Heart left ventricle (tissue), 16 donors: ENCODE measurements at regions not wholly inside any gene's neighbourhood (a gene's known extent, or its start where the extent isn't known, plus 50 kb on each side); places are given as distances from the start of the nearest gene placed in this dataset.

Experiments
- ATAC-seq, 4 donors: fragments of 200-7000 bp; cut with Tn5 transposase; one replicate each; pipeline ENCODE4 v1.9.1; 2020 to 2022; ENCODE audit warnings: moderate library complexity in 4 of 4, mild to moderate bottlenecking in 3 of 4, moderate number of reproducible peaks in 1 of 4
- DNase-seq, 5 donors: peaks; one replicate each; pipeline ENCODE4 v3.0.0-alpha.2; 2020
- H3K27ac ChIP-seq, 12 donors: fragments of 200-600 bp; sonication (generic) in 4 of 12; one replicate each; pipeline versions ENCODE4 v1.5.0 to v1.8.0; 2016 to 2022; ENCODE audit warnings: mild to moderate bottlenecking in 2 of 12
- H3K27me3 ChIP-seq, 9 donors: fragments of 200-600 bp; sonication (generic) in 2 of 9; one replicate each; pipeline versions ENCODE4 v1.5.1 to v1.8.0; 2016 to 2022; ENCODE audit warnings: mild to moderate bottlenecking in 3 of 9
- H3K36me3 ChIP-seq, 9 donors: fragments of 200-600 bp; sonication (generic) in 2 of 9; one replicate each; pipeline versions ENCODE4 v1.5.0 to v1.8.0; 2018 to 2022; ENCODE audit warnings: mild to moderate bottlenecking in 2 of 9
- H3K4me1 ChIP-seq, 12 donors: fragments of 200-600 bp; sonication (generic) in 4 of 12; one replicate each; pipeline versions ENCODE4 v1.5.0 to v1.8.0; 2016 to 2022; ENCODE audit warnings: mild to moderate bottlenecking in 3 of 12
- H3K4me3 ChIP-seq, 12 donors: fragments of 200-600 bp; sonication (generic) in 4 of 12; one replicate each; pipeline versions ENCODE4 v1.5.0 to v1.8.0; 2017 to 2022; ENCODE audit warnings: mild to moderate bottlenecking in 9 of 12, moderate library complexity in 4 of 12
- H3K9me3 ChIP-seq, 12 donors: fragments of 200-600 bp; sonication (generic) in 4 of 12; one replicate each; pipeline versions ENCODE4 v1.5.0 to v1.8.0; 2016 to 2022; ENCODE audit warnings: mild to moderate bottlenecking in 1 of 12
- CTCF ChIP-seq, 12 donors: fragments of 200-600 bp; sonication (generic) in 4 of 12; IDR thresholded peaks; one replicate each; pipeline versions ENCODE4 v1.5.0 to v1.8.0; 2018 to 2022; ENCODE audit warnings: antibody characterized with exemption in 12 of 12, mild to moderate bottlenecking in 5 of 12
- POLR2A ChIP-seq, 2 donors: fragments of 450-650 bp; IDR thresholded peaks; one replicate each; pipeline ENCODE4 v1.6.1; 2017; ENCODE audit warnings: antibody characterized with exemption in 2 of 2, mild to moderate bottlenecking in 2 of 2, moderate library complexity in 2 of 2
- WGBS, 4 donors: extraction: QIAGEN DNeasy Blood & Tissue Kit in 2 of 4; methylation state at CpG; one replicate each; pipeline versions ENCODE4 v1.1.5 to v1.1.7; 2013 to 2018; 5-methylcytosine and 5-hydroxymethylcytosine counted together
- intact Hi-C, 10 donors: fragments of 100-400 bp; cut with DNase I; formaldehyde crosslinking; loops; one replicate each; pipeline versions ENCODE4 v1.11.1 to v1.14.2; 2022
- donor health status: ischemic (EF 13 %, LVEDD 7.1; RV severe dilation, severe dysfunction).
- donor health status: healthy with polysubstance abuse.
- donor health status: DM: no; HTN: yes; CAD: no.
- donor health status: DM: no; HTN: no; CAD: no.
- donor health status: ischemic (EF 25% LVEDD 6.9; RV normal size, moderate dysfunction).
- donor health status: ischemic (EF 25% LVEDD 5.7; RV mildly dilated, moderate dysfunction).
- donor health status: healthy.
- donor health status: DM: yes; HTN: yes; CAD: no.
- donor health status: ischemic (EF 35%, LVEDD 5.7; RV mildly dilated, moderate dysfunction).
- donor health status: nonischemic (EF 11% LVEDD 7.7; RV severe dilation, severe dysfunction).
- donor health status: DM: yes; HTN: yes; CAD: no.
- donor health status: PGD.
- donor health status: ischemic (EF 29% LVEDD 5.4; RV normal size, mild dysfunction).
- donor health status: nonischemic (EF 23%, LVEDD 6.1; RV moderate dilation, normal function).

DNA sequence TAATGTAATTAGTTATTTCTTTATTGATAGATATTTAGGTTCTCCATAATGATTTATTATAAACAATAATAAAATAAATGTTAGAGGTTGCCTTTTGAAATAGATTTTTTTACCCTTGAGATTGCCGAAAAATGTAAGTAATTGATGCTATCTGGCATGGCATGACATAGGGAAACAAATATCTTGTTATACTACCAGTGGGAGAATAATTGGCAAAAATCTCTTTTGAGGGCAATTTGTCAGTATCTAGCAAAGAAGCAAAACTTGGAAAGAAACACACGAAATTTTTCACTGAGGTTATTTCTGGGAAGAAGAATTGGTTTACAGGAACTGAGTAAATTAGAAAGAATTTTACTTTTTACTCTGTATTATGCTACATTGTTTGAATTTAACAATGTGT lies 547.2 kb upstream of the SETBP1 start:
- H3K4me3 ChIP-seq, result no peak overlapping the region
- DNase-seq (no peak), ATAC-seq (no peak)
- TF ChIP-seq CTCF (IDR thresholded peaks at IDR 0.05), result no peak
- no peak for TF ChIP-seq POLR2A (IDR thresholded peaks at IDR 0.05)
- WGBS, 4 donors, result 63 to 74% (median 66%) methylated on average over 2 of the region's 2 CpGs
- H3K27me3 ChIP-seq, result no peaks in the 10 kb centered on the region
- no peaks in the 10 kb centered on the region for H3K4me1 ChIP-seq
- H3K36me3 ChIP-seq, result no peaks in the 10 kb centered on the region
- H3K27ac ChIP-seq, result no peak overlapping the region
- intact Hi-C loops, result loop anchor here in 6 of 10 donors (5.0 to 10.0 kb wide), 6 partner anchors 191 to 1251 kb away; no protein-coding TSS in a partner anchor
- H3K9me3 ChIP-seq, result no peaks in the 10 kb centered on the region

GRCh38 chr18:44134447-44134846 lies 546.2 kb upstream of the SETBP1 start:
- Histone ChIP-seq H3K27ac (no peak overlapping the region), H3K4me1 (no peaks in the 10 kb centered on the region), H3K27me3 (no peaks in the 10 kb centered on the region), H3K4me3 (no peak overlapping the region), H3K36me3 (no peaks in the 10 kb centered on the region), H3K9me3 (no peaks in the 10 kb centered on the region)
- DNase-seq, result no peak
- WGBS, 4 donors, result 65 to 73% (median 69%) methylated on average over 4 of the region's 4 CpGs
- ATAC-seq, result no peak
- intact Hi-C loops, result loop anchor here in 6 of 10 donors (5.0 to 10.0 kb wide), 6 partner anchors 190 to 1250 kb away; no protein-coding TSS in a partner anchor
- no peak for TF ChIP-seq POLR2A (IDR thresholded peaks at IDR 0.05)
- TF ChIP-seq CTCF (IDR thresholded peaks at IDR 0.05), result no peak

DNA sequence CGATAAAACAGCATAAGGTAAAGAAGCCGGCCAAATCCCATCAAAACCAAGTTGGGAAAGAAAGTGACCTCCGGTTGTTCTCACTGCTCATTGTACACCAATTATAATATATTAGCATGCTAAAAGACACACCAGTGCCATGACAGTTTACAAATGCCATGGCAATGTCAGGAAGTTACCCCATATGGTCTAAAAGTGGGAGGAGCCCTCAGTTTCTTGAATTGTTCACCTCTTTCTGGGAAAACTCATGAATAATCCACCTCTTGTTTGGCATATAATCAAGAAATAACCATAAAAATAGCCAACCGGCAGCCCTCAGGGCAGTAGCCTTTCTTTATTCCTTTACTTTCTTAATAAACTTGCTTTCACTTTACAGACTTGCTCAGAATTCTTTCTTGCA lies 544.9 kb upstream of the SETBP1 start:
- Histone ChIP-seq H3K27ac (no peak overlapping the region), H3K4me3 (no peak overlapping the region), H3K27me3 (no peaks in the 10 kb centered on the region), H3K4me1 (no peaks in the 10 kb centered on the region), H3K9me3 (no peaks in the 10 kb centered on the region), H3K36me3 (no peaks in the 10 kb centered on the region)
- no peak for TF ChIP-seq CTCF (IDR thresholded peaks at IDR 0.05)
- TF ChIP-seq POLR2A (IDR thresholded peaks at IDR 0.05), result no peak
- DNase-seq (no peak), ATAC-seq (no peak)
- 96 to 98% (median 97%) methylated on average over 4 of the region's 4 CpGs for WGBS, 4 donors
- intact Hi-C loops, result loop anchor here in 4 of 10 donors (10.0 kb wide), 3 partner anchors 189 to 1249 kb away; no protein-coding TSS in a partner anchor

DNA sequence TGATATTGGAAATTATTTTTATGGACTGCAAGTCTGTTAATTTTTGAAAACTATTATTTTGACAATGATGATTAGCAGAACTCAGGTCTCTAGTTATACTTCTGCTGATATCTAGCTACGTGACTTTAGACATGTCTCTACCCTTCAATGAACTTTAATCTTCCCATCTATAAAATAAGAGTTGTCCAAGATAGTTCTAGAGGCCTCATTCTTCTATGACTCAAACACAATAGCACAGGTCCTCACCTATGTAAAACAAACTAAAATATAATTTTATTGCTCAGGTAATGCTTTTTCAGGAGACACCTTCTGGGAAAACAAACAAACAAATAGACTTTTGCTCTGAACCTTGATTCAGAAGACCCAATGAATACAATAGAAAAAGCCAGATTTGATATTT lies 544.4 kb upstream of the SETBP1 start:
- no peak overlapping the region for H3K4me3 ChIP-seq
- H3K4me1 ChIP-seq, result no peaks in the 10 kb centered on the region
- H3K27ac ChIP-seq, result no peak overlapping the region
- WGBS, 4 donors, result 81 to 95% (median 88%) methylated on average over 1 of the region's 1 CpG
- H3K27me3 ChIP-seq, result no peaks in the 10 kb centered on the region
- no peaks in the 10 kb centered on the region for H3K9me3 ChIP-seq
- ATAC-seq (no peak), DNase-seq (no peak)
- intact Hi-C loops, result loop anchor here in 4 of 10 donors (10.0 kb wide), 3 partner anchors 188 to 1248 kb away; no protein-coding TSS in a partner anchor
- no peak for TF ChIP-seq POLR2A (IDR thresholded peaks at IDR 0.05)
- no peak for TF ChIP-seq CTCF (IDR thresholded peaks at IDR 0.05)
- no peaks in the 10 kb centered on the region for H3K36me3 ChIP-seq
